ENCODE measurements at regions not wholly inside any gene's neighbourhood (a gene's known extent, or its start where the extent isn't known, plus 50 kb on each side); places are given as distances from the start of the nearest gene placed in this dataset.

GRCh38 chr2:219692521-219692920, 65.1 kb downstream of the SLC4A3 start:
- H3K36me3 ChIP-seq = no peaks in the 10 kb centered on the region
- TF ChIP-seq POLR2A (IDR thresholded peaks at IDR 0.05) = no peak
- TF ChIP-seq POLR2AphosphoS5 (IDR thresholded peaks at IDR 0.05) = no peak
- no peak for TF ChIP-seq CTCF (IDR thresholded peaks at IDR 0.05)
- intact Hi-C loops (cut with DNase I; ENCODE audit: low total_unique reads) = no loop called here
- no peaks in the 10 kb centered on the region for H3K4me1 ChIP-seq
- no peaks in the 10 kb centered on the region for H3K27me3 ChIP-seq
- DNase-seq (ENCODE audit: low spot score in 2 of 2) = no peak
- H3K9me3 ChIP-seq = no peaks in the 10 kb centered on the region
- H3K27ac ChIP-seq = no peak overlapping the region
- H3K4me3 ChIP-seq = no peak overlapping the region

GRCh38 chr2:219695145-219695709, 67.8 kb downstream of the SLC4A3 start:
- Histone ChIP-seq H3K4me1 (no peaks in the 10 kb centered on the region), H3K27ac (no peak overlapping the region), H3K36me3 (no peaks in the 10 kb centered on the region), H3K9me3 (no peaks in the 10 kb centered on the region), H3K4me3 (no peak overlapping the region), H3K27me3 (no peaks in the 10 kb centered on the region)
- intact Hi-C loops (cut with DNase I; ENCODE audit: low total_unique reads) = no loop called here
- TF ChIP-seq CTCF (IDR thresholded peaks at IDR 0.05) (no peak), POLR2AphosphoS5 (IDR thresholded peaks at IDR 0.05) (no peak), POLR2A (IDR thresholded peaks at IDR 0.05) (no peak)
- DNase-seq (ENCODE audit: low spot score in 2 of 2) = no peak

GRCh38 chr2:219697811-219698747, 70.6 kb downstream of the SLC4A3 start:
- DNase-seq (ENCODE audit: low spot score in 2 of 2) = no peak
- Histone ChIP-seq H3K27me3 (no peaks in the 10 kb centered on the region), H3K9me3 (no peaks in the 10 kb centered on the region), H3K27ac (no peak overlapping the region), H3K4me3 (no peak overlapping the region), H3K4me1 (no peaks in the 10 kb centered on the region), H3K36me3 (no peaks in the 10 kb centered on the region)
- intact Hi-C loops (cut with DNase I; ENCODE audit: low total_unique reads) = no loop called here
- TF ChIP-seq POLR2A (IDR thresholded peaks at IDR 0.05) (no peak), POLR2AphosphoS5 (IDR thresholded peaks at IDR 0.05) (no peak), CTCF (IDR thresholded peaks at IDR 0.05) (no peak)

- TF ChIP-seq POLR2AphosphoS5 (IDR thresholded peaks at IDR 0.05) (no peak), POLR2A (IDR thresholded peaks at IDR 0.05) (no peak), CTCF (IDR thresholded peaks at IDR 0.05) (no peak)
Observed at GRCh38 chr2:219698748-219699439, 71.5 kb downstream of the SLC4A3 start.

GRCh38 chr2:219699440-219699821, 72.0 kb downstream of the SLC4A3 start:
- no peak for DNase-seq (ENCODE audit: low spot score in 2 of 2)
- Histone ChIP-seq H3K4me1 (no peaks in the 10 kb centered on the region), H3K9me3 (no peaks in the 10 kb centered on the region), H3K27me3 (no peaks in the 10 kb centered on the region), H3K4me3 (no peak overlapping the region), H3K27ac (no peak overlapping the region), H3K36me3 (no peaks in the 10 kb centered on the region)
- intact Hi-C loops (cut with DNase I; ENCODE audit: low total_unique reads) = no loop called here
- TF ChIP-seq POLR2A (IDR thresholded peaks at IDR 0.05) = no peak
- TF ChIP-seq POLR2AphosphoS5 (IDR thresholded peaks at IDR 0.05) = no peak
- no peak for TF ChIP-seq CTCF (IDR thresholded peaks at IDR 0.05)

More at GRCh38 chr2:219698748-219699439, 71.5 kb downstream of the SLC4A3 start:
- Histone ChIP-seq H3K4me3 (no peak overlapping the region), H3K27ac (no peak overlapping the region), H3K4me1 (no peaks in the 10 kb centered on the region), H3K36me3 (no peaks in the 10 kb centered on the region), H3K9me3 (no peaks in the 10 kb centered on the region), H3K27me3 (no peaks in the 10 kb centered on the region)
- intact Hi-C loops (cut with DNase I; ENCODE audit: low total_unique reads) = no loop called here
- DNase-seq (ENCODE audit: low spot score in 2 of 2) = no peak

Measured in breast epithelium (tissue), 4 donors.